Smooth muscle cell (in vitro differentiated cells): ENCODE measurements at regions not wholly inside any gene's neighbourhood (a gene's known extent, or its start where the extent isn't known, plus 50 kb on each side); places are given as distances from the start of the nearest gene placed in this dataset.
A peak's percentile ranks its signal among the peaks of the same experiment; 100 is the strongest.

ENCODE experiments used
- DNase-seq: peaks from one replicate; lab custom pipeline; 2025; ENCODE audit not compliant: unreplicated experiment; lab: John Stamatoyannopoulos, UW
- H2AFZ ChIP-seq: fragments of 200-600 bp; sonication (generic); 2 replicates; pipeline ENCODE4 v1.6.0; 2016; ENCODE audit warnings: antibody characterized with exemption, low read depth, mild to moderate bottlenecking
- H3F3A ChIP-seq: fragments of 200-600 bp; sonication (generic); 2 replicates; pipeline ENCODE4 v1.6.0; 2017; ENCODE audit warnings: antibody characterized with exemption, low read depth
- H3K27ac ChIP-seq: fragments of 200-600 bp; sonication (generic); 2 replicates; pipeline ENCODE4 v1.5.1; 2016; ENCODE audit warnings: low read depth, mild to moderate bottlenecking
- H3K27me3 ChIP-seq: fragments of 200-600 bp; sonication (generic); 2 replicates; pipeline ENCODE4 v1.6.1; 2016; ENCODE audit warnings: low read depth, mild to moderate bottlenecking
- H3K36me3 ChIP-seq: fragments of 200-600 bp; sonication (generic); 2 replicates; pipeline ENCODE4 v1.5.1; 2016; ENCODE audit warnings: low read depth
- H3K4me1 ChIP-seq: fragments of 200-600 bp; sonication (generic); 2 replicates; pipeline ENCODE4 v1.5.1; 2016; ENCODE audit warnings: low read depth
- H3K4me2 ChIP-seq: fragments of 200-600 bp; sonication (generic); 2 replicates; pipeline ENCODE4 v1.6.0; 2016; ENCODE audit warnings: mild to moderate bottlenecking
- H3K4me3 ChIP-seq: fragments of 200-600 bp; sonication (generic); 2 replicates; pipeline ENCODE4 v1.5.1; 2016; ENCODE audit warnings: mild to moderate bottlenecking
- H3K79me2 ChIP-seq: fragments of 200-600 bp; sonication (generic); 2 replicates; pipeline ENCODE4 v1.6.0; 2016; ENCODE audit warnings: low read depth, mild to moderate bottlenecking
- H3K9ac ChIP-seq: fragments of 200-600 bp; sonication (generic); 2 replicates; pipeline ENCODE4 v1.6.0; 2016; ENCODE audit warnings: low read depth
- H3K9me3 ChIP-seq: fragments of 200-600 bp; sonication (generic); replicated peaks from 2 replicates; pipeline ENCODE4 v1.5.1; 2016; ENCODE audit warnings: low read depth
- H4K20me1 ChIP-seq: fragments of 200-600 bp; sonication (generic); 2 replicates; pipeline ENCODE4 v1.6.0; 2016; ENCODE audit warnings: low read depth
- WGBS: methylation state at CpG from one replicate; pipeline ENCODE4 v1.1.7; 2016; ENCODE audit warnings: low lambda C conversion rate; 5-methylcytosine and 5-hydroxymethylcytosine counted together
- TF ChIP-seq, protein P1 (sequence below): fragments of 200-600 bp; sonication (generic); IDR thresholded peaks from 2 replicates; pipeline ENCODE4 v1.5.1; 2017; ENCODE audit warnings: borderline replicate concordance, mild to moderate bottlenecking, antibody characterized with exemption; ENCODE audit not compliant: insufficient read depth, poor library complexity, severe bottlenecking

GRCh38 chr12:3929875-3930615, 56.8 kb upstream of the PARP11 start:
- Histone ChIP-seq H3K9ac (peak overlapping the region; percentile 90), H3K27ac (peak overlapping the region; percentile 96), H3K79me2 (no peaks in the 10 kb centered on the region), H3K4me3 (no peak overlapping the region), H3K27me3 (no peaks in the 10 kb centered on the region), H3K4me1 (peaks cover 28% of the 10 kb centered on the region), H3F3A (peaks cover 8% of the 10 kb centered on the region), H2AFZ (no peak overlapping the region), H3K9me3 (no peaks in the 10 kb centered on the region), H3K4me2 (peak overlapping the region; percentile 69), H4K20me1 (no peaks in the 10 kb centered on the region), H3K36me3 (no peaks in the 10 kb centered on the region)
- TF ChIP-seq, protein P1, sequence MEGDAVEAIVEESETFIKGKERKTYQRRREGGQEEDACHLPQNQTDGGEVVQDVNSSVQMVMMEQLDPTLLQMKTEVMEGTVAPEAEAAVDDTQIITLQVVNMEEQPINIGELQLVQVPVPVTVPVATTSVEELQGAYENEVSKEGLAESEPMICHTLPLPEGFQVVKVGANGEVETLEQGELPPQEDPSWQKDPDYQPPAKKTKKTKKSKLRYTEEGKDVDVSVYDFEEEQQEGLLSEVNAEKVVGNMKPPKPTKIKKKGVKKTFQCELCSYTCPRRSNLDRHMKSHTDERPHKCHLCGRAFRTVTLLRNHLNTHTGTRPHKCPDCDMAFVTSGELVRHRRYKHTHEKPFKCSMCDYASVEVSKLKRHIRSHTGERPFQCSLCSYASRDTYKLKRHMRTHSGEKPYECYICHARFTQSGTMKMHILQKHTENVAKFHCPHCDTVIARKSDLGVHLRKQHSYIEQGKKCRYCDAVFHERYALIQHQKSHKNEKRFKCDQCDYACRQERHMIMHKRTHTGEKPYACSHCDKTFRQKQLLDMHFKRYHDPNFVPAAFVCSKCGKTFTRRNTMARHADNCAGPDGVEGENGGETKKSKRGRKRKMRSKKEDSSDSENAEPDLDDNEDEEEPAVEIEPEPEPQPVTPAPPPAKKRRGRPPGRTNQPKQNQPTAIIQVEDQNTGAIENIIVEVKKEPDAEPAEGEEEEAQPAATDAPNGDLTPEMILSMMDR = no peak
- 75% methylated on average over 10 of the region's 10 CpGs for WGBS
- no peak for DNase-seq

GRCh38 chr12:3928538-3929184, 55.5 kb upstream of the PARP11 start:
- Histone ChIP-seq H2AFZ (peak overlapping the region; percentile 7), H3K27ac (peak overlapping the region; percentile 96), H3K36me3 (no peaks in the 10 kb centered on the region), H3K4me2 (peak overlapping the region; percentile 69), H3K79me2 (no peaks in the 10 kb centered on the region), H3K27me3 (no peaks in the 10 kb centered on the region), H3K9me3 (no peaks in the 10 kb centered on the region), H3K4me3 (no peak overlapping the region), H3K4me1 (peaks cover 28% of the 10 kb centered on the region), H3F3A (peaks cover 8% of the 10 kb centered on the region), H3K9ac (peak overlapping the region; percentile 90), H4K20me1 (no peaks in the 10 kb centered on the region)
- TF ChIP-seq, protein P1 = no peak
- no peak for DNase-seq
- 20% methylated on average over 6 of the region's 6 CpGs for WGBS

DNA sequence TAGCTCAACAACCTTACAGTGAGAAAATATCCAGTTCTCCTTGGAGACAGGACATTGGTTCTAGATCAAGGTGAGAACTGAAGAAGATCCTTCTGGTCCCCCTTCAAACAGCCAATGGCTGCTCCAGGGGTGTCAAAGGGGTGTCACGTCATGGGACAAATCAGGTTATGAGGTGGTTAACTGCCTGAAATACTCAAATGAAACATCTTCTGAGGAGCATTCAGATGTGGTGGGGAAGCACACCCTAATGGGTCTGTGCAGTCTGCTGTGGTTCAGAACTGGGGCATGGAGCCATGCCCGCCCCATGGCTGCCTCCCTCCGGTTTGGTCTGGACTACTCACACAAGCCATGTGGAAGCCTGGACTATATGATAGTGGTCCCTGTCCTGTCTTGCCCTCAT, 52.4 kb upstream of the PARP11 start:
- no peak overlapping the region for H3K9ac ChIP-seq
- H3K27ac ChIP-seq = no peak overlapping the region
- no peaks in the 10 kb centered on the region for H4K20me1 ChIP-seq
- no peak overlapping the region for H3K4me3 ChIP-seq
- H3K27me3 ChIP-seq = no peaks in the 10 kb centered on the region
- H3K4me1 ChIP-seq = peaks cover 26% of the 10 kb centered on the region
- 100% methylated on average over 3 of the region's 3 CpGs for WGBS
- no peaks in the 10 kb centered on the region for H3K79me2 ChIP-seq
- DNase-seq = no peak
- H3K9me3 ChIP-seq = no peaks in the 10 kb centered on the region
- H2AFZ ChIP-seq = no peak overlapping the region
- H3K36me3 ChIP-seq = no peaks in the 10 kb centered on the region
- TF ChIP-seq, protein P1 = no peak
- no peak overlapping the region for H3K4me2 ChIP-seq
- peaks cover 12% of the 10 kb centered on the region for H3F3A ChIP-seq
